ENCODE measurements at regions not wholly inside any gene's neighbourhood (a gene's known extent, or its start where the extent isn't known, plus 50 kb on each side); places are given as distances from the start of the nearest gene placed in this dataset.

GRCh38 chr5:17431272-17432050 lies 66.6 kb upstream of the TAF11L2 start:
- Mint-ChIP-seq H3K4me3 (no peak overlapping the region), H3K9me3 (peaks cover 24% of the 10 kb centered on the region), H3K4me1 (no peaks in the 10 kb centered on the region), H3K27ac (ENCODE audit: low read depth) (no peak overlapping the region), H3K27me3 (no peaks in the 10 kb centered on the region), H3K36me3 (ENCODE audit: insufficient read depth) (peaks cover 4% of the 10 kb centered on the region)
- DNase-seq (ENCODE audit: low spot score in 2 of 2) (no peak), ATAC-seq (replicated peaks; ENCODE audit: extremely low read depth, poor library complexity, severe bottlenecking) (no peak)

GRCh38 chr5:17432569-17432968 lies 65.5 kb upstream of the TAF11L2 start:
- peaks cover 4% of the 10 kb centered on the region for H3K36me3 Mint-ChIP-seq (ENCODE audit: insufficient read depth)
- DNase-seq (ENCODE audit: low spot score in 2 of 2) (no peak), ATAC-seq (replicated peaks; ENCODE audit: extremely low read depth, poor library complexity, severe bottlenecking) (no peak)
- peaks cover 21% of the 10 kb centered on the region for H3K9me3 Mint-ChIP-seq
- no peak overlapping the region for H3K27ac Mint-ChIP-seq (ENCODE audit: low read depth)
- H3K4me3 Mint-ChIP-seq = no peak overlapping the region
- H3K4me1 Mint-ChIP-seq = no peaks in the 10 kb centered on the region
- no peaks in the 10 kb centered on the region for H3K27me3 Mint-ChIP-seq

GRCh38 chr5:17433406-17433805 lies 64.6 kb upstream of the TAF11L2 start:
- Mint-ChIP-seq H3K4me1 (no peaks in the 10 kb centered on the region), H3K9me3 (peaks cover 22% of the 10 kb centered on the region), H3K27ac (ENCODE audit: low read depth) (no peak overlapping the region), H3K27me3 (no peaks in the 10 kb centered on the region), H3K36me3 (ENCODE audit: insufficient read depth) (peaks cover 2% of the 10 kb centered on the region), H3K4me3 (no peak overlapping the region)
- no peak for ATAC-seq (replicated peaks; ENCODE audit: extremely low read depth, poor library complexity, severe bottlenecking)
- DNase-seq (ENCODE audit: low spot score in 2 of 2) = no peak

- H3K27me3 Mint-ChIP-seq = no peaks in the 10 kb centered on the region
- H3K4me1 Mint-ChIP-seq = no peaks in the 10 kb centered on the region
- ATAC-seq (replicated peaks; ENCODE audit: extremely low read depth, poor library complexity, severe bottlenecking) = no peak
- no peak overlapping the region for H3K4me3 Mint-ChIP-seq
- H3K9me3 Mint-ChIP-seq = peaks cover 14% of the 10 kb centered on the region
- H3K27ac Mint-ChIP-seq (ENCODE audit: low read depth) = no peak overlapping the region
- DNase-seq (ENCODE audit: low spot score in 2 of 2) = no peak
- H3K36me3 Mint-ChIP-seq (ENCODE audit: insufficient read depth) = no peaks in the 10 kb centered on the region
Measured at GRCh38 chr5:17434982-17435381, 63.0 kb upstream of the TAF11L2 start.

GRCh38 chr5:17436350-17436749 lies 61.7 kb upstream of the TAF11L2 start:
- Mint-ChIP-seq H3K4me1 (no peaks in the 10 kb centered on the region), H3K9me3 (peaks cover 14% of the 10 kb centered on the region), H3K36me3 (ENCODE audit: insufficient read depth) (no peaks in the 10 kb centered on the region), H3K27ac (ENCODE audit: low read depth) (no peak overlapping the region), H3K4me3 (no peak overlapping the region), H3K27me3 (no peaks in the 10 kb centered on the region)
- DNase-seq (ENCODE audit: low spot score in 2 of 2) (no peak), ATAC-seq (replicated peaks; ENCODE audit: extremely low read depth, poor library complexity, severe bottlenecking) (peak; percentile 40)

- Mint-ChIP-seq H3K4me3 (no peak overlapping the region), H3K27ac (ENCODE audit: low read depth) (no peak overlapping the region), H3K4me1 (no peaks in the 10 kb centered on the region), H3K27me3 (no peaks in the 10 kb centered on the region), H3K9me3 (peaks cover 14% of the 10 kb centered on the region), H3K36me3 (ENCODE audit: insufficient read depth) (no peaks in the 10 kb centered on the region)
- ATAC-seq (replicated peaks; ENCODE audit: extremely low read depth, poor library complexity, severe bottlenecking) = peak; percentile 6
- no peak for DNase-seq (ENCODE audit: low spot score in 2 of 2)
Measured at GRCh38 chr5:17436761-17437221, 61.2 kb upstream of the TAF11L2 start.

- Mint-ChIP-seq H3K4me1 (no peaks in the 10 kb centered on the region), H3K4me3 (no peak overlapping the region)
- no peak for ATAC-seq (replicated peaks; ENCODE audit: extremely low read depth, poor library complexity, severe bottlenecking)
Measured at GRCh38 chr5:17438027-17438426, 60.0 kb upstream of the TAF11L2 start.

GRCh38 chr5:17439956-17440355 lies 58.1 kb upstream of the TAF11L2 start:
- Mint-ChIP-seq H3K27me3 (no peaks in the 10 kb centered on the region), H3K4me1 (no peaks in the 10 kb centered on the region), H3K27ac (ENCODE audit: low read depth) (no peak overlapping the region), H3K36me3 (ENCODE audit: insufficient read depth) (no peaks in the 10 kb centered on the region), H3K4me3 (no peak overlapping the region), H3K9me3 (peaks cover 19% of the 10 kb centered on the region)
- ATAC-seq (replicated peaks; ENCODE audit: extremely low read depth, poor library complexity, severe bottlenecking) = no peak
- DNase-seq (ENCODE audit: low spot score in 2 of 2) = no peak

More at GRCh38 chr5:17438027-17438426, 60.0 kb upstream of the TAF11L2 start:
- H3K27me3 Mint-ChIP-seq = no peaks in the 10 kb centered on the region
- peaks cover 19% of the 10 kb centered on the region for H3K9me3 Mint-ChIP-seq
- H3K27ac Mint-ChIP-seq (ENCODE audit: low read depth) = no peak overlapping the region
- H3K36me3 Mint-ChIP-seq (ENCODE audit: insufficient read depth) = no peaks in the 10 kb centered on the region
- no peak for DNase-seq (ENCODE audit: low spot score in 2 of 2)

- Mint-ChIP-seq H3K27ac (ENCODE audit: low read depth) (no peak overlapping the region), H3K27me3 (no peaks in the 10 kb centered on the region), H3K4me1 (no peaks in the 10 kb centered on the region), H3K36me3 (ENCODE audit: insufficient read depth) (no peaks in the 10 kb centered on the region), H3K4me3 (no peak overlapping the region), H3K9me3 (peaks cover 15% of the 10 kb centered on the region)
- DNase-seq (ENCODE audit: low spot score in 2 of 2) = no peak
- ATAC-seq (replicated peaks; ENCODE audit: extremely low read depth, poor library complexity, severe bottlenecking) = no peak
Measured at GRCh38 chr5:17440766-17441165, 57.3 kb upstream of the TAF11L2 start.

GRCh38 chr5:17441351-17441750 lies 56.7 kb upstream of the TAF11L2 start:
- no peaks in the 10 kb centered on the region for H3K36me3 Mint-ChIP-seq (ENCODE audit: insufficient read depth)
- no peak overlapping the region for H3K4me3 Mint-ChIP-seq
- H3K27ac Mint-ChIP-seq (ENCODE audit: low read depth) = no peak overlapping the region
- no peak for ATAC-seq (replicated peaks; ENCODE audit: extremely low read depth, poor library complexity, severe bottlenecking)
- DNase-seq (ENCODE audit: low spot score in 2 of 2) = no peak
- H3K4me1 Mint-ChIP-seq = no peaks in the 10 kb centered on the region
- no peaks in the 10 kb centered on the region for H3K27me3 Mint-ChIP-seq
- H3K9me3 Mint-ChIP-seq = peaks cover 14% of the 10 kb centered on the region

GRCh38 chr5:17443333-17444130 lies 54.5 kb upstream of the TAF11L2 start:
- ATAC-seq (replicated peaks; ENCODE audit: extremely low read depth, poor library complexity, severe bottlenecking) = no peak
- DNase-seq (ENCODE audit: low spot score in 2 of 2) = no peak
- Mint-ChIP-seq H3K36me3 (ENCODE audit: insufficient read depth) (no peaks in the 10 kb centered on the region), H3K27me3 (no peaks in the 10 kb centered on the region), H3K4me1 (no peaks in the 10 kb centered on the region), H3K4me3 (no peak overlapping the region), H3K27ac (ENCODE audit: low read depth) (no peak overlapping the region), H3K9me3 (peaks cover 7% of the 10 kb centered on the region)

- H3K27ac Mint-ChIP-seq (ENCODE audit: low read depth) = no peak overlapping the region
- DNase-seq (ENCODE audit: low spot score in 2 of 2) = no peak
- no peak for ATAC-seq (replicated peaks; ENCODE audit: extremely low read depth, poor library complexity, severe bottlenecking)
- no peaks in the 10 kb centered on the region for H3K36me3 Mint-ChIP-seq (ENCODE audit: insufficient read depth)
- H3K9me3 Mint-ChIP-seq = peaks cover 11% of the 10 kb centered on the region
- no peaks in the 10 kb centered on the region for H3K27me3 Mint-ChIP-seq
- H3K4me1 Mint-ChIP-seq = no peaks in the 10 kb centered on the region
- no peak overlapping the region for H3K4me3 Mint-ChIP-seq
Measured at GRCh38 chr5:17444496-17444895, 53.5 kb upstream of the TAF11L2 start.

- Mint-ChIP-seq H3K4me1 (no peaks in the 10 kb centered on the region), H3K27ac (ENCODE audit: low read depth) (no peak overlapping the region), H3K27me3 (no peaks in the 10 kb centered on the region), H3K36me3 (ENCODE audit: insufficient read depth) (no peaks in the 10 kb centered on the region), H3K9me3 (peaks cover 11% of the 10 kb centered on the region), H3K4me3 (no peak overlapping the region)
- DNase-seq (ENCODE audit: low spot score in 2 of 2) = no peak
- ATAC-seq (replicated peaks; ENCODE audit: extremely low read depth, poor library complexity, severe bottlenecking) = no peak
Measured at GRCh38 chr5:17445185-17445584, 52.8 kb upstream of the TAF11L2 start.

Data from central memory CD8-positive, alpha-beta T cell (primary cell).